Nucleus accumbens (tissue), 56 donors: ENCODE measurements at regions not wholly inside any gene's neighbourhood (a gene's known extent, or its start where the extent isn't known, plus 50 kb on each side); places are given as distances from the start of the nearest gene placed in this dataset.

ENCODE experiments used
- DNase-seq, 56 donors: peaks; one replicate each; lab custom pipeline; 2025; lab: John Stamatoyannopoulos, UW

DNA sequence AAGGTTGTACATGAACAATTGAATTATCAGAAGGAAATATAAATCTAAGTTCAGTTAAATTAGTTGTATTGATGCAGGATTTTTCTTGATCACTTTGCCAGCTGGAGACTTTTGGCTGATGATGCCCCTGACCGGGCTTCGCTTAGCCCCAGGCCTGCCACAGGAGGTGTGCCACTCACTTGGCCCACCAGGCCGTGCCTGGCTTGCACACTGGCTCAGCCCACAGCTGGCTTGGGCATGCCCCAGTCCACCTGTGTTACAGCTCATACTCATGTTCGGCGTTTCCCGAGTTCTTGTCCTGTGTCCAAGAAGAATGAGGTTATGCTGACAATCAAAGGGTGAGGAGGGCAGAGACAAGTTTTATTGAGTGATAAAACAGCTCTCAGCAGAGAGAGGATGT lies 773.9 kb upstream of the FANCL start:
- DNase-seq: no peak

DNA sequence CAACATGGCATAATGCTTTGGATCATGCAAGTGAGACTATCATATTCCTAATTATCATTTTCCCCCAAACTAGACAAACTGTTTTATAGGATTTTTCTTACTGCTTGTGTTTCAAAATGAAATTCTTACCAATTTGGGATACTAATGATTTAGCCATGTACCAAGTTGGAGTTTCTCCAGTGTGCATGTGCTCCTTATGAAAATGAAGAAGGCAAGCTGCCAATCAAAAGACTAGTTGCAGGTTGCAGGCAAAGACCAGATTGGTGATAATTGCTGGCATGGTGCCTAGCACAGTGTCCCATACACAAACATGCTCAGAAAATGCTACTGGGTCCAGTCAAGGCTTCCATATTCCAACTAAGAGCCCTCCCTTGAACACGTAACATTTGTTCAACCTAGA lies 771.8 kb upstream of the FANCL start:
- no peak for DNase-seq

DNA sequence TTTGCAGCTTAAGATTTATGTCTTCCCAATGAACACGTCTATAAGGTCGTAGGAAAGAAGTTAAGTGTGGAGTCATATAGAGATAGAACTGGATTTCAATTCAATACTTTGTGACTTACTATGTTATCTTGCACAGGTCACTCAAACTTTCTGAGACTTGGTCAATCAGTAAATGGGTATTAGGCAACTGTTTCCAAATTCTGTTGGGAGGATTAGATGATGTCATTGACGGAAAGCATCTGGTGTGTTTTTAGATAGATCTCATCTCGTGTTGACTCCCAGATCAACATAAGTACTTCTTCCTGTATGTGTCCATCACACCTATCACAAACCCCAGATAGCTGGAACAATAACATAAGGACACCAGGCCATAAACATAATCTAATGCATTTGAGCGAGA lies 771.1 kb upstream of the FANCL start:
- no peak for DNase-seq

DNA sequence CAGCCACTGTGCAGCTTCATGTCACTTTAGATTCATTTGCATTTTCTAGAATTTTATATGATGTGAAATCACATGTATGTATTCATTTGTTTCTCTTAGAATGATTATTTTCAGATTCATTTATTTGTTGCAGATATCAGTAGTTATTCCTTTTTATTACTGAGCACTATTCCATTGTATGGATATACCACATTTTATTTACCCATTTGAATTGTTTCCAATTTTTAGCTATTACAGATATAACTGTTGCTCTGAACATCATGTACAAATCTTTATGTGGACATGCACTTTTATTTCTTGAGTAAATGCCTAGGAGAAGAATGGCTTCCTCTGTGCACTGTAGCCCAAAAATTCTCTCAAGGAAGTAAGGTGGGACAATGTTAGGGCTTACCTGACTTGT lies 767.8 kb upstream of the FANCL start:
- DNase-seq: no peak

DNA sequence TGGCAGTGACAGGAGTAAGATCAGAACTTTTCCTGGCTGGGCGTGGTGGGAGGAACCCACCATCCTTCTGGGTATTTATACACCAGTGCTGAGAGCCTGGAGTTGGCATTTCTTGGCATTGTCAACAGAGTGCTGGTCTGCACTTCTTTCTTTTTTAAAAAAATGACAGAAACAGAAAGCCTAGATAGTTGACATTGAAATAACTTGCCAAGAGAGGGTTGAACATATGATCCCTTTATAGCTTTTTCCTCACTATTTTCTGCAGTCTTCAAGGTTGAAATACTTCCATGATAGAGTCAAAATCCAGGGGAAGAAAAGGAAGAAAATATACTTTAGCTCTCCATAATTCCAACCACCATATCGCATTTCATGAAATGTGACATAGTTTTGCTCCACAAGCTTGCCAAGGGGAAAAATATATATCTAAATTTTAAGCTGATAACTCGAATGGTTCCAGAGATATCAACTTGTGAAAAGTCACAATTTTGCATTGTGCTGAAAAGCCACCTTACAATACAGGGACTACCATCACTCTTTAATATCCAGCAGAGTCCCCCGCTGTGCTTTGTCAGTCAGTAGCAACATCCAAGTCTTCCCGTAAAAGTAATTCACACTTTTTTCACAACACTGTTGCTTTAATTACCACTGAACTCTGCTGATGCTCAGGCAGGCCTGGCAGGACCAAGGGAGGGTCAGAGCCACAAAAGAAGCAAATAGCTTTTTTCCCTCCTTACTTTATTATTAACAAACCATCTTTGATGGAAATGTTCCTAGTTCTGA lies 764.9 kb upstream of the FANCL start:
- DNase-seq: no peak

DNA sequence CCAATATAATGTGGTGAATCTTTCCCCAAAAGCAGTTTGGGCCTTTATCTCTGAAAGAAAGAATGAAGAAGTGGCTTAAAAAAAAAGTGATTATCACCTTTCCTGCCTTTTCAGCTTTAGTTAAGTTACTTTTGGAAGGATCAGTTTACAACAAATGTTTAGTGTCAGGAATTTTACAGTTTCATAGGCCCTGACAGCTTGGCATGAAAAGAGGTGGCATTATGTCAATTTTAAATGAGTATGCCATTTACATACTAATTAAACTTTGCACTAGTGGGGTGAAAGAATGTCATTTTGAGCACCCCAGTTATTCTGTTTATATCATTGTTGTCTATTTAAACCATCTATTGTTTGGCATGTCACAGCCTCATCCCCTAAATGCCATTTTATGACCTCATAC lies 763.5 kb upstream of the FANCL start:
- DNase-seq: no peak

DNA sequence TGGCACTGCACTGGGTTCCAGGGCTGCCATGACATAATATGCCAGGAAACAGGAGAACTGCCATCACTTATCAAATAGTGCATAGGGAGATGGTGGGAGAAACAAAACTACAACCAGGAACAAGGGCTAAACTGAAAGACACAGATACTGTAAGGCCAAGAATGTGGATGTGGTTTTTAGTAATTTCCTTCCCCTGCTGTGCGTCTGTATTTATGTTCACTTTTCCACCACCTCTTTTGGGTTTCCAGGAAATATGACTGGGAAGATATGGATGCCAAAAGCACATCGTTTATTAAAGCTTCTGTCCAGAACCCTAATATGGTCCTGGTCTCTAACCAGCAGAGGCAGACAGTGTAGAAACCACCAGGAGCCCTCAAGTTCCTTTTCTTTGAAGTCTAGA lies 759.7 kb upstream of the FANCL start:
- DNase-seq: no peak

DNA sequence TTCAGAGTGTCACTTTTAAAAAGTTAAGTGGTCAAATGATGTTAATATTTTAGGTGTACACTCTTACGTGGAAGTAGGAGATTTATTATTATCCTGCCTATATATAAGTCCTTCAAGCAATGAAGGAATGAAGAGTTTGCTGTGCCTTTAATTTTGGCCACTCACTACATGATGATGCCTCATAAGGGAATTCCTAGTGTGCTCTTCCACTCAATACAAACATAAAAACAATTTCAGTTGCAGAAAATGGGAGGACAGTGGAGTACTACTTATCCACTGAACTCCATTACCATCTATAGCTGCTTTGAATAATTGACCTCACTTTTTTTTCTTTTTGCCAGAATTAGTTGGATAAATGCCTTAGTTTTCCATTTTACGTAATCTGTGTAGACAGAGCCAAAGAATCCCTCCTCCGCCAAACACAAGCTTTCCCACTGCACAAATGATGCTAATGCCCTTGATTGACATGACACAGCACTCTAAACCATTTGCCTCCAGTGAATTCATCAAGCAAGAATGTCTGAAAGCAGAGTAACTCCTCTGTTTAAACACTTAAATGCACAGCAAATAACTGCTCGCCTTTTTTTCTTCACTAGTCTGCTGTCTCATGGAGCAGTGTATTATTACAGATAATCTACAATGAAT lies 751.1 kb upstream of the FANCL start:
- DNase-seq: no peak

DNA sequence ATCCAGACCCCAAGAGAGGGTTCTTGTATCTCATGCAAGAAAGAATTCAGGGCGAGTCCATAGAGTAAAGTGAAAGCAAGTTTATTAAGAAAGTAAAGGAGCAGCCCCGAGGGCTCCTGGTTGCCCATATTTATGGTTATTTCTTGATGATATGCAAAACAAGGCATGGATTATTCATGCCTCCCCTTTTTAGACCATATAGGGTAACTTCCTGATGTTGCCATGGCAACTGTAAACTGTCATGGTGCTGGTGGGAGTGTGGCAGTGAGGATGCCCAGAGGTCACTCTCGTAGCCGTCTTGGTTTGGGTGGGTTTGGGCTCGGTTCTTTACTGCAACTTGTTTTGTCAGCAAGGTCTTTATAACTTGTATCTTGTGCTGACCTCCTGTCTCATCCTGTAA lies 750.2 kb upstream of the FANCL start:
- no peak for DNase-seq

DNA sequence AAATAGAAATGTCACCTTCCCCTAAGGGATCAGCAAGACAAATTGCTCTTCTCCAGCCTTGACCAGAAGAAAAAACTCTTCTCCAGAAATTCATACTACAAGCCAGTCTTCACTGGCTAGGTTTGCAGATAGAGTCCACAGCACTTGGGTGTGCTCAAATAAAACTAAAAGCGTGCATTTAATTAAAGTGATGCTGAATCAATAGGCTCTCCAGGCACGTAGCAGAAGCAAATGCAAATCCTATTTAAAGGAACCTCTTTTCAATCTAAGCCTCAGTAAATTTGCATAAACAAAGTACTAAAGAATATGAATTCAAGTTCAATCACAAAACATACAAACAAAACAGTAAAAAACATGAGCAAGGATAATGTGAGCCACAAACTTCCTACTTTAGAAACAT lies 744.4 kb upstream of the FANCL start:
- no peak for DNase-seq

DNA sequence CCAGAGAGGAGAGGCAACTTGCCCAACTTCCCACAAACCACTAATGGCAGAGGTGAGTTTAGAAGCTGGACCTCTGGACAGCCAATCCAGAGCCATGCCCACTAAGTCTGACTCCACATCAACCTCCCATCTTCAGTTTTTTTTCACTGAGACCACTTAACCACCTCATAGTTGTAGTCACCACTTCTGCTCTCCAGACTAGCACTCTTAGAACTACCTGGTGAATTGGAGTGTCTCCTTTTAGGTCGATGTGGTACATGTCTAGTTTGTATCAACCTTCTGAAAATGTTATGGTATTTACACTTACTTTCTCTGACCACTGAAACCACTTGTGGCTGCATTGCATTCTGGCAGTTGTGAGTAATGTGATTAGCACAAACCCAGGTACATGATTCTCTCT lies 743.6 kb upstream of the FANCL start:
- no peak for DNase-seq

DNA sequence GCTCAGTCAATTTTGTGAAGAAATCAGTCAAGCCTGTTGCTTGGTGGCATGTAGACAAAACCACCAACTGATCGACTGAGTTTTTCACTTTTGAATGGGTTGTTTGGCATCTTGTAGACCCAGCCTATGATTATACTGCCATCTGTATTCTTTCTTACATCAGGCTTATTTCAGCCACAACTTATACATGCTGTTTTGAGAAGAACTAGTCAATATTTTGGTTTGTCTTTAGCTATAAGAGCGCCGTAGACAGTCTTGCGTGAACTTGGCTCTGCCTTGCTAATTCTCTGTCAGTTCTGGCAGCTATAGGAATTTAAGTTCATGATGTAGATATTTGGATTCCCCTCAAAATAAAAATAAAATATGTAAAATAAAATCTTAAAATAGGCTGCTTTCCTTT lies 742.0 kb upstream of the FANCL start:
- no peak for DNase-seq

DNA sequence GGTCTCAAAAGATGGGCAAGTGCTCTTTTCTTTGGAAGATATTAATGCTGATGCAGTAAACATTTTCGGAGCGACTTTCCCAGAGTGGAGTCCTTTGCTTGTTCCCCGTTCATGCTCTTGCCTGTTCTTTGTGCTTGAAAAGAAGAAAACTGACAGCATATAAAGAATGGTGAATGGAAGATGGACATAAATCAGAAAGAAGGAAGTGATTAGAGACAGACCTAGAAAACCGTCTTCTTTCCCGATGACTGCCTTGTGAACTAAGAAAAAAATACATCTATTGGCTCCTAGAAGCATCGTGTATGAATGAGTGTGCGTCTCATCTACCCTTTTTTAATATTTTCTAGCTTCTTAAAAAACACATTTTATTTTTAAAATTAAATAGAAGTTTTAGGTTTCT lies 740.1 kb upstream of the FANCL start:
- no peak for DNase-seq

DNA sequence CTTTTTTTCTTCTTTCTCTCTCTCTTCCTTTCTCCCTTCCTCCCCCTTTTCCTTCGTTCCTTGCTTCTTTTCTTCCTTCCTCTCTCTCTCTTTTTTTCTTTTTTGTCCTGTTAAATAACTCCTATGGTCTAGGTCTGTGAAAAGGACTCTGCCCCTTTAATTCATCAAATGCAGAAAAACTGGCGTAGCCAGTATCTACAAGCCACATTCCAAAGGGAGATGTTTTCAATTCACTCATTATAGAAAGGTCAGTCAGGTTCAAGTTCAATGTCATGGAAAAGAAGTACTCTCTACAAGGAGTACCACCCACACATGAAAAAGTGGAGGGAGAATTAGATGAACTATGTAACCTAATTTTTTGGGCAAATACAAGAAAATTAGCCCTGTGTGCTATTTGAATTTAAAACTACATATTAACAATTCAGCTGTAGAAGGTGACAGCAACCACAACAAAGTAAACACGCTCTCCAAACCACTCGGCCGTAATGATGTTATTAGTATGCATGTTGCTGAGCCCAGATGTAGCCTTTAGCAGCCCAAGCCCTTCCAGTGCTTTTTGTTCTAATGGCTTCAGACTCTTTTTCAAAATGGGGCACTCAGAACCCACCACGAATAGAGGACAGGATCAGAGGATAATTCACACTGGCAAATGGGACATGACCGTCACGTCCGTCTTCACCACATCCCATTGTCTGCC lies 735.4 kb upstream of the FANCL start:
- DNase-seq: no peak

DNA sequence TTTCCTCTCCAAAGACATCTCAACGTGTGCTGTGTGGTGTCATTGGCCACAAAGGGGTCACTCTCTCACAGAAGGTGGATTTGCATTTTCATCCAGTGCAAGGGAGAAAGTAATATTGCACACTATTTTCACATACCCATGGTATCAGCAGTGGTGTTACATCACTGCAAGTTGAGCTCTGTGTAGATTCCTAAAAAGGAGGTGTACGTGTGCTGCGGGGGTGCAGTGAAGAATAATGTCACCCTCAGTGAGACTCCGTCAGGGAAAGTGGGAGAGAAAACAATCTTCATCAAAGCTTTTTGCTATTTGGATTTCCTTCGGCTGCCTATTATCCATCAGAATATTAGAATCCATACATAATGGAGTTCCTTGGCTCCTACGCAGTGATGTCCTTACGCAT lies 733.8 kb upstream of the FANCL start:
- DNase-seq: peak in 13 of 56 donors; percentile 5 to 63 (median 18)

DNA sequence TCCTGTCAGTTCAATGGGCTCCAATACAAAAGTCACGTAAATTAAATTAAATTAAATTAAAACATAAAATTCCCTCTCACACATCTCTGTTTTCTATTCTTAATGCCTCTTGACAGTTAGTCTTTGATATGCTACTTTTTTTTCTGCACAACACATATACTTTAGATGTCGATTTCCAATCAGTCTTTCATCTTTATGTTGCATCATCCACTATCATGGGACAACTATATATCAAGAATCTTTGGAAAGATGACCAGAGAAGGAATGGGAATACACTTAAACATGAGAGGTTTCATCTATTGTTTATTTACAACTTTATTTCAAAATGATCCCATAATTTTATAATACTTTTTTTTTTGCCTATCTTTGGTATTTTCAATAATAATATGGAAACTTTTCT lies 733.3 kb upstream of the FANCL start:
- DNase-seq: no peak

DNA sequence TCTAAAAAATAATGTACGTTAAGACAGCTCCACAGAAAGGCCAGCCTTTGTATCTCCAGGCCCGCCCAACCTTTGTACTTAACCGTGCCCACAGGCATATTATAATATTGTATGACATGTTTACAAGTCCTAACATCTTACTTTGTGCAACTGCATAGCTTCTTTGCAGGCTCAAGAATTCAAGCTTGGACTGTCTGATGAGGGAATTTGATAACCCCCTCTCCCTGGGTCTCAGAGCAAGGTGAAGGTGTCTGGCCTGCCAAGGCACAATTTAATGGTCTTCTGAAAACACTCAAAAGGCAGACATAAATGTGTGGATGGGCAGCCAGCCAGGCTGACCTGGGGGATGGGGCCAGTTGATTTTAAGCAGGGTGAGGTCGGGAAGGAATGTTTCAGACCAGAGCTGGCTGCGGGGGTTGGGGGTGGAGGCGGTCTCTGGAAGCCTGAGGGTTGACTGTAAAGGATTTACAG lies 732.7 kb upstream of the FANCL start:
- no peak for DNase-seq

DNA sequence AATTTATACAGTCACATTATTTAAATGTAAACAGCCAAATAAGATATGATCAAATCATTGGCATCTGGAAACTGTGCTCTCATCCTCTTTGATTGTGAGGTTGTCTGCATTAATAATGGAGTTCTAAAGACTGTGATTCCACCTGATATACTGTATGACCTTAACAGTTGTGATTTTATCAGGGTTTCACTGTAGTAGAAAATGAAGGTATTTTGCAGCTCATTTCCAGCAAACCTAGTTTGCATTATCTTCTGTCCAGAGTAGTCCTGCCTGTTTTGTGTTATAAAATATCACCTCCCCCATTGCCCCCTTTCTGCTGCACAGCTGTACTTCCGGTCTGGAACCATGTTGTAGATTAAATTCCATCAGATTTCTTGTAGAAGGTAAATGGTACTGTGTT lies 731.6 kb upstream of the FANCL start:
- DNase-seq: no peak

DNA sequence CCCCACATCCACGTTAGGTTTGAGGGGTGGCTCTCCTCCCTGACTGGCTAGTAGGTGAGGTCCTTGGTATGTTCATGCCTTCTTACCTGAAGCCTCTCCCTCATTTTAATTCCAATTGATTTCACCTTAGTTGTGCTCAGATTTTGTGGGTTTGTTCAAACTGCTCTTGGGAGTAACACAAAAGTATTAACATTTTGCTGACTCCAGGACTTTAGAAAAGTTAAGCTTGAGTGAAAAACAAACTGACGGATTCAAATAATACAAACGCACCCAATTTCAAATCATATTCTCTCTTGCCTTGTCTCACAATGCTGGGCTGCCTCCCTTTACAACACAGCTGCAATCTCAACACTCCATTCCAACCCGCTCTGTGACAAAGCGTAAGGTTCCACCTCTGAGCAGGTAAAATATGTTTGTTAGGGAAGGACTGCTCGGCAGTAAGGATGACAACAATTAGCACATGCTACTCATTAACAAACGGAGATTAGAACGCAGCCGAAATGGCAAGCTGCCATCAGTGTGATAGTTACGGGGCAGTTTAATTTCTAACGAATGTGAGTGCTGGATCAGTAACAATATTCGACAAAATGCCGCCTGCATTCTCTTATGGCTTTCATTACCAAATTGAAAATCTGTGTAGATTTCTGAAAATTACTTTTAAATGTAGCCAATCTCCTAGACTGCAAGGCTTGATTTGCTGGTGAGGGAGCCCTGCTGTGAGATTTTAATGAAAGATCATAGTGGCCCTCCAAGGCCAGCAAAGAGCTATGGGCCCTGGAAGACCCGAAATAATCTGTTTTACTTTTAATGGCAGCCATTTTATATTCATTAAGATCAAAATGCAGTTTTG lies 730.6 kb upstream of the FANCL start:
- no peak for DNase-seq

DNA sequence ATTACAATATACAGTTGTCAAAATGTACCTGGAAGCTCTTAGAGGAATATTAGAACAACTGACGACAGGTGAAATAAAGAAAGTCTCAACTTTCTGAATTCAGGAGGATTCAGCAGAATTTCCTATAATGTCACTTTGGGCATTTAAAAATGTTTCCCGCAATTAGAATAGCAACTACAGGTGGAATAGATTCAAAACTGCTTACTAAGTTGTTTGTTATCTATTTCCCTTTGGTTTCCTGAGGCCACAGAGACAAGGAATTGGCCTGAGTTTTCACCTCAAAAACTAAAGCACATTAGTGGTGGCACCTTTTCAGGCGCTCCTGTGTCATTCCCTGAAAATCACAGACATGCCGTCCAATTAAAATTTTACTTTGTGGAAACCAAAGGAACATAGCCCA lies 729.2 kb upstream of the FANCL start:
- DNase-seq: no peak

DNA sequence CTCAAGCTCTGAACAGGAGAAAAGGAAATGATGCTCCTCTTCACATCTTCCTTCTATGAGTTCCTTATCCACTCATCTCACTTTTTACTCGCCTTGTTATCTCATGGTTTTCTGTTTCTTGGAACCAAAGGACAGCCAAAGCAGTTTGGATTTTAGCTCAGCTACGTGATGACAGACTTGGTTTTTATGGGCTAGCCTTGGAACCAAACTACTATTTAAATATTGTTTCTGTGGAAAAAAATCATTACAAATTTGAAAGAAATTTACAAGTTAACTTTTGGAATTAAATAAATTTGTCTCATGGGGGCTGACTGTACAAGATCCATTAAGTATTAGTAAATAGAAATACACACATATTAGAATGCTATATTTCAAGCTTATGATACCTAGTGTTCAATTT lies 727.8 kb upstream of the FANCL start:
- DNase-seq: no peak
